NCI-H1105 treated with DMSO at 0.1 percent for 48 hours (cell line): ENCODE measurements at regions not wholly inside any gene's neighbourhood (a gene's known extent, or its start where the extent isn't known, plus 50 kb on each side); places are given as distances from the start of the nearest gene placed in this dataset.

Source experiments
- DNase-seq: peaks from one replicate; lab custom pipeline; 2025; lab: John Stamatoyannopoulos, UW

GRCh38 chr5:2009986-2010914 is 127.5 kb upstream of the IRX4 start:
- DNase-seq: no peak

DNA sequence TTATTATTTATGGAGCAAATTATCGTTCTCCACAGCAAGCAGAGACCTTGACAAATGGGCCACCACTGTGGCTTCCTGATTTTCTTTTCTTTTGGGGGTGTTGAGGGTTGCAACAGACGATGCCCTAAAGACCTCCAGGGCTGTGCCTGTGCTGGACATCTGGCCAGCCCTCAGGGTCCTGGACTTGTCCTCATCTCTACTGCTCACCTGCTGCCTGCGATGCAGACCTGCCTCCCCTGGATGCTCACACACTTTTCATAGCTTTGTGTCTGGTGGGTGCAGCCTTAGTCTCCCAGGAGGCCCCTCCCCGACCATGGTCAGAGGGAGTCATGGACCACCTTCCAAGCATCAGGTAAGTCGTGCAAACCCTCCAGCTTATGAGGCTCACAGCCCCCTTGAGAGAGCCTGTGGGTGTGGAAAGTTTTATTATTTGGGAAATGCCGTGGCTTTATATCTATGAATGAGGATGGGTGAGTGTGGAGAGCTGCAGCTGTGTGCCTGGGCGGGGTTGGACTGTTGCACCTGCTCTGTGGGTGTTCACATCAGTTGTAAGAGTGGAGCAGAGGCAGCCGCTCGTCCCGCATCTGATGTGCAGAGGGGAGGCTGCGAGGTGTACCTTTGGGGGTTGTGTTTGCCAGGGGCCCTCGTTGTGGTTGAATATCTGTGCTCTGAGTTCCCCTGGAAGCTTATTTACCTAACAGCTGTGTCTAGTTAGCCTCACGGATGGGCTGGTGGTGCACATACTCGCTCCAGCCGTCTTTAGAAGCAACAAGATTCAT is 126.3 kb upstream of the IRX4 start:
- DNase-seq: no peak

GRCh38 chr5:2007878-2008501 is 125.3 kb upstream of the IRX4 start:
- no peak for DNase-seq

DNA sequence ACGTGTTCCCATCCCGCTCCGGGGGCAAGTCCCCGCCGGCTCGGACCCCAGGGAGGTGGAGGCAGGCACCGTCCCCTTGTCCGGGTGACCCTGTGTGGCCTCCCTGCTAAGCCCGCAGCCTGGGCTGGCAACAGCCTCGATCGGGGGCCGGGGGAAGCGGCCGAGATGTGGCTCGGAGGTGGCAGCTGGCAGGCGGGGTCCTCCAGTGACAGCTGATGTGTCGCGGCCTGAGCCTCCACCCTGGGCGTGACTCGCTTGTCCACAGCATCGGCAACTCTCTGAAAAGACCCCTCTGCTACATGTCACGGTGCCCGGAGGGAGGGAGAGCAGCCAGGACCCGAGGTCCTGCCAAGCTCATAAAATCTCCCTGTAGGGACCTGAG is 124.8 kb upstream of the IRX4 start:
- no peak for DNase-seq

DNA sequence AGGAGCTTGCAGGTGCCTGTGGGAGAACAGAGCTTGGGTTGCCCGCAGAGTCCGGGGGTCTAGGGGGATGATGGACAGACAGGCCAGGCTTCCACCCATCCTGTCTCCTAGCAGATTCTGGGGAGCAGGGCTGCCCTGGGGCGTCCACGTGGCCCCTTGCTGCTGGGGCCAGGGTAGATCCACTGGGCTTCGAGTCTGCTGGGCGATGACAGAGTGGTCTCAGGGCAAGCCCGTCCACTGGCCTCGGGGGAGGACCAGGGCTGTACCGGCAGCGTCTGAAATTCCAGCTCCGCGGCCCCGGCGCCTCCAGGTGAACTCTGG is 124.2 kb upstream of the IRX4 start:
- DNase-seq: no peak

- DNase-seq: no peak
Observed at GRCh38 chr5:2006193-2006970, 123.7 kb upstream of the IRX4 start.

- no peak for DNase-seq
Observed at GRCh38 chr5:2005101-2006041, 122.6 kb upstream of the IRX4 start.

DNA sequence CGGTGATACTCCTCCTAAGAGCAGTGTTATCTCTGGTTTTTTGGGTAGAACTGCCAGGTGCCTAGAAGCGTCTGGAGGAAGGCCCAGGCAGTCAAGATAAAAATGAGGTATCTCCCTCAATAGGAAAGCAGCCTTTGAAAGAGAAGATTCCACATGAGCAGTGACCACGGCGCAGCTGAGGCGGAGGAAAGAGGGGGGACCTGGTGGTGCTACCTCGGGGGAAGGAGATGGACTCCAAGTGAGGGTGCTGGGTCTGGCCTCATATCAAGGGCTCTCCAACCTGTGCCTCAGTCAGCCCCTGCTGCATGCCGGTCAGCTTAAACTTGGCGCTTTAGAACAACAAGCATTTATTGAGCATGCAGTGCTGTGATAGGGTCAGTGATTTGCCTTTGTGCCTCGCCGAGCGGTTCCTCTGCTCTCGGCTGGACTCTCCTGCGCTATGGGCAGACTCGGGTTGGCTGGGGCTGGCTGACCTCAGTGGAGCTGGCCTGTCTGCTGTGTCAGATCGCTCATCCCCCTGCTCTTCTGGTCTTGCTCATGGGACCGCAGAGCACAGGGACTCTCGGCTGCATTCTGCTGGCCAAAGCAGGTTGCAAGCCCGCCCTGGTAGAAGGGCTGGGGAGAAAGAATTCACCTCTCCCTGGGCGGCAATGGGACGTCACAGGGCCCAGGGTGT is 121.1 kb upstream of the IRX4 start:
- no peak for DNase-seq

GRCh38 chr5:2003206-2003605 is 120.5 kb upstream of the IRX4 start:
- no peak for DNase-seq

- DNase-seq: no peak
Observed at GRCh38 chr5:2001300-2001699, 118.6 kb upstream of the IRX4 start.

DNA sequence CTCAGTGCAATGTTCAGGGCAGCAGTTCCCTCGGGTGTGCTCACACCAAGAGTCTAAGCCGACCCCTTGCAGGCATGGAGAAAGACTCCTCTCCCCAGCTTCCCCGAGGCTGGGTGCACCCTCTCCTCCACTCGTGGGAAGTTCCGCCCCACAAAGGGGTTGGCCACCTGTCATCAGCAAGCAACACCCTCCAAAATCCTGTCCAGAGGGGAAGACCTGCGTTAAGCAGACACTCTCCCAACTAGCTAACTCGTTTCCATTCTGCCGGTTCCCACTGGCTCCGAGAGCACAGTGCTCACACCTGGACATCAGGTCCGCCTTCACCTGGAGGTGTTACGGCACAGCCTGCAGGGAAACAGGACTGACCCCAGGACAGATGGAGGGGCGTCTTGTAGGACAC is 117.9 kb upstream of the IRX4 start:
- no peak for DNase-seq

DNA sequence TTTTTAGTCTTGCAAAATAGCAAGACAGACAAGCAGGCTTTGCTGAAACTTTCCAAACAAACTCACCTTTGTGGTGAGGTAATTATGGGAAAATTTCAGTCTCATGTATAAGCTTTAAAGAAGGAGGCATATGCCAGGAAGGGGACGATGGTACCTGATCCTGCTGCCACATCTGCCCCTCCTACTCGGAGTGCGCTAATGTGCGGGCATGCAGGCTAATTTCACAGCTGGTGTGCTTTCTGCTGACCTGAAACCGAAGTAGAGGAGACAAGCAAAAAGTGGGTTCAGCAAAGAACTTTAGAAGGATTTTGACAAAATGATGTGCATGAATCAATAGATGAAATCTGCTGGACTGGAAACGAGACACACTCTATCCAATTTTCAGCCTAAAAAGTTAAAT is 117.1 kb upstream of the IRX4 start:
- no peak for DNase-seq

GRCh38 chr5:1998716-1999317 is 116.1 kb upstream of the IRX4 start:
- no peak for DNase-seq

DNA sequence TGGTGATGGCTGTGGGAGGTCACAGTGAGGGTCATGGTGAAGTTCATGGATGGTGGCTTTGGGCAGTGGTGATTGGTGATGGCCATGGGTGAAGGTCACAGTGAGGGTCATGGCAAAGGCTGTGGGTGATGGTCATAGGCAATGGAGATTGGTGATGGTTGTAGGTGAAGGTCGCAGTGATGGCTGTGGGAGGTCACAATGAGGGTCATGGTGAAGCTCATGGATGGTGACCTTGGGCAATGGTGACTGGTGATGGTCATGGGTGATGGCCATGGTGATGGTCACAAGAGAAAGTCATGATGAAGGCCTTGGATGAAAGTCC is 115.6 kb upstream of the IRX4 start:
- no peak for DNase-seq

DNA sequence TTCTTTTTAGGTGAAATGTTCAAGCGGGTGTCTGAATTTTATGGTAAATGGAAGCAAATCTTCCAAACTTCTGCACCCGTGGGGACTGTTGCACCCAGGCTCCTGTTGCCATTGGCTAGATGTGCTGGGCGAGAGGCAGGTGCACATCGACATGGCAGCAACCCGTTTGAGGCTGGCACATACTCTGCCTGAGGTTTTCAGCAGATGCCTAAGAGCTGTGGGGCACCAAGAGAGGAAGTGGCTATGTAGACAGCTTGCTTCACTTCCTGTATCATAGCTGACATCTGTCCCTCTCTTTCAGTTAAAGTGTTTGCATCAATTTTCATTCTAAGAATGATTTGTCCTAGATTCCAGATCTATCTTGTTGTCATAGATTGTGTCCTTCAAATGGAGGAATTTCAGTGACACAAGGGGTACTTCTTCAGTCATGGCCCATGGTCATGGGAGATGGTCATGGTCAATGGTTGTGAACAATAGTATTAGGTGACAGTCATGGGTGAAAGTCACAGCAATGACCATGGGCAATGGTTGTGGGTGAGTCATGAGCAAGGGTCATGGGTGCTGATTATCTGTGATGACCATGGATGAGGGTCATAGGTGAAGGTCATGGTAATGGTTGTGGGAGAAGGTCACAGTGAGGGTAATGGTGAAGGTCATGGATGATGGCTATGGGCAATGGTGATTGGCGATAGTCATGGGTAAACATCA is 115.1 kb upstream of the IRX4 start:
- DNase-seq: no peak

DNA sequence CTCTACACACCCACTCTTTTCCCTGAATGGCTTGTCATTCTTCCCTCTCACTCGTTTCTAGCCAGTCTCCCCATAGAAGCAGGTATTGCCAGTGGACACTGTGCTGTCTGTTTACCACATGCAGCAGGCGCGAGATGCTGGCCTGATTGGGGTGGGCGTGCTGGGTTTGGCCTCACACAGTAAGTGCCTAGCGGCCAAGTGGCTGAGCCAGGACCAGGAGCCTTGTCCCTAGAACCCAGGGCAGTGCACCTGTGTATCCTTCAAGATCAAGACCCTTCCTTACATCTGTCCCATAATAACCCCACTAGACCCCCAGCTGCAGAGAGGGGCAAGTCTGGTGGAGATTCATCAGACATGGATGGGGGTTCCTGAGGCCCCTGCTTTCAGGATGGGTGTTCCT is 112.8 kb upstream of the IRX4 start:
- no peak for DNase-seq

GRCh38 chr5:1987471-1987870 is 104.7 kb upstream of the IRX4 start:
- DNase-seq: no peak

DNA sequence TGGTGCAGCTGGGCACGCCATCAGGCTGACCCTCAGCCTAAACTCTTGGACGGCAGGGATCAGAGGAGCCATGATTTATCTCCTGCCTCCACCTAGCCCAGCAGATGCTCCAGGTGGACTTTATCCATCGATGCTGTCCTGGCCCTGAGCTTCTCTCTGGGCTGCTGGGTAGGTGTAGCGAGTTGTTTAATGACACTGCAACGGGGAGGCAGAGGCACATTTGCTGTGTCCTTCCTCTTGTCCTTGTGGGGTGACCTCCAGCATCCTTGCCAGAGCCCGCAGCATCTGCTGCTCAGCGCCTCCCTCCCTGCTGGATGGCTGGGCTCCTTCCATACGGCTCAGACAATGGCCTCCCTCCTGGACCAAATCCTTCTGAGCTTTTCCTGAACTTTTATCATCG is 103.1 kb upstream of the IRX4 start:
- DNase-seq: no peak

GRCh38 chr5:1983919-1984695 is 101.4 kb upstream of the IRX4 start:
- DNase-seq: no peak
